ENCODE measurements at regions not wholly inside any gene's neighbourhood (a gene's known extent, or its start where the extent isn't known, plus 50 kb on each side); places are given as distances from the start of the nearest gene placed in this dataset.

GRCh38 chr4:175944126-175944910, 121.3 kb upstream of the WDR17 start:
- no peak for DNase-seq
- ATAC-seq, result no peak
- Histone ChIP-seq H3K36me3 (replicated peaks in 1 of 2; ENCODE audit: insufficient read depth in 1 of 2, low read depth in 2 of 2) (no peaks in the 10 kb centered on the region), H3K27me3 (no peaks in the 10 kb centered on the region), H3K4me3 (no peak overlapping the region), H3K9me3 (no peaks in the 10 kb centered on the region), H3K4me1 (no peaks in the 10 kb centered on the region), H3K27ac (no peak overlapping the region)
- intact Hi-C loops (cut with DNase I), result no loop called here
- 62 to 64% methylated on average over 10 of the region's 10 CpGs for WGBS, 2 donors
- no peak for TF ChIP-seq POLR2A (IDR thresholded peaks at IDR 0.05)
- TF ChIP-seq CTCF (IDR thresholded peaks at IDR 0.05), result no peak

- no peaks in the 10 kb centered on the region for H3K9me3 ChIP-seq
- no peak for DNase-seq
- no peak for ATAC-seq
- TF ChIP-seq POLR2A (IDR thresholded peaks at IDR 0.05), result no peak
- TF ChIP-seq CTCF (IDR thresholded peaks at IDR 0.05), result no peak
- intact Hi-C loops (cut with DNase I), result no loop called here
- no peak overlapping the region for H3K27ac ChIP-seq
- no peak overlapping the region for H3K4me3 ChIP-seq
- H3K27me3 ChIP-seq, result no peaks in the 10 kb centered on the region
- H3K4me1 ChIP-seq, result peaks cover 4% of the 10 kb centered on the region
- WGBS, 2 donors, result 27 to 43% methylated on average over 6 of the region's 6 CpGs
- H3K36me3 ChIP-seq (replicated peaks in 1 of 2; ENCODE audit: insufficient read depth in 1 of 2, low read depth in 2 of 2), result no peaks in the 10 kb centered on the region
These were observed 119.0 kb upstream of the WDR17 start for GRCh38 chr4:175946472-175947116.

- no peak for DNase-seq
- Histone ChIP-seq H3K36me3 (replicated peaks in 1 of 2; ENCODE audit: insufficient read depth in 1 of 2, low read depth in 2 of 2) (no peaks in the 10 kb centered on the region), H3K4me1 (peaks cover 9% of the 10 kb centered on the region), H3K9me3 (no peaks in the 10 kb centered on the region), H3K27ac (no peak overlapping the region), H3K4me3 (no peak overlapping the region), H3K27me3 (no peaks in the 10 kb centered on the region)
- TF ChIP-seq POLR2A (IDR thresholded peaks at IDR 0.05), result no peak
- TF ChIP-seq CTCF (IDR thresholded peaks at IDR 0.05), result peak; percentile 31 to 82 (median 62)
- intact Hi-C loops (cut with DNase I), result no loop called here
- no peak for ATAC-seq
- WGBS, 2 donors, result 1 to 4% methylated on average over 4 of the region's 4 CpGs
These were observed 118.4 kb upstream of the WDR17 start for GRCh38 chr4:175947117-175947722.

- Histone ChIP-seq H3K27me3 (no peaks in the 10 kb centered on the region), H3K27ac (peak overlapping the region; percentile 37 to 73 (median 50)), H3K9me3 (no peaks in the 10 kb centered on the region), H3K4me3 (no peak overlapping the region), H3K36me3 (replicated peaks in 1 of 2; ENCODE audit: insufficient read depth in 1 of 2, low read depth in 2 of 2) (no peaks in the 10 kb centered on the region), H3K4me1 (peaks cover 16% of the 10 kb centered on the region)
- 31 to 46% methylated on average over 1 of the region's 1 CpG for WGBS, 2 donors
- intact Hi-C loops (cut with DNase I), result no loop called here
- ATAC-seq (peak; percentile 98), DNase-seq (peak; percentile 71 to 84 (median 82))
- TF ChIP-seq POLR2A (IDR thresholded peaks at IDR 0.05), result no peak
- TF ChIP-seq CTCF (IDR thresholded peaks at IDR 0.05), result no peak
These were observed 113.8 kb upstream of the WDR17 start for GRCh38 chr4:175951794-175952193.
